KMS-11 (cell line): ENCODE measurements at regions not wholly inside any gene's neighbourhood (a gene's known extent, or its start where the extent isn't known, plus 50 kb on each side); places are given as distances from the start of the nearest gene placed in this dataset.

Source experiments
- H2AFZ ChIP-seq: fragments of 200-600 bp; sonication (generic); 2 replicates; pipeline ENCODE4 v1.6.1; 2016; ENCODE audit warnings: antibody characterized with exemption, mixed run types, low read depth
- H3K27ac ChIP-seq: fragments of 200-600 bp; sonication (generic); 2 replicates; pipeline ENCODE4 v1.6.1; 2016; ENCODE audit warnings: mild to moderate bottlenecking, mixed run types
- H3K27me3 ChIP-seq: fragments of 200-600 bp; sonication (generic); 2 replicates; pipeline ENCODE4 v1.6.1; 2017; ENCODE audit warnings: mild to moderate bottlenecking, low read depth, mixed run types, moderate library complexity; ENCODE audit not compliant: insufficient read depth
- H3K36me3 ChIP-seq: fragments of 200-600 bp; sonication (generic); 2 replicates; pipeline ENCODE4 v1.6.1; 2017; ENCODE audit warnings: mild to moderate bottlenecking, mixed run types; ENCODE audit not compliant: insufficient read depth
- H3K4me1 ChIP-seq: fragments of 200-600 bp; sonication (generic); 2 replicates; pipeline ENCODE4 v1.6.1; 2016; ENCODE audit warnings: mild to moderate bottlenecking, low read depth, mixed run types; ENCODE audit not compliant: poor library complexity, severe bottlenecking
- H3K4me2 ChIP-seq: fragments of 200-600 bp; sonication (generic); 2 replicates; pipeline ENCODE4 v1.7.0; 2016; ENCODE audit warnings: mild to moderate bottlenecking, mixed run types
- H3K4me3 ChIP-seq: fragments of 200-600 bp; sonication (generic); IDR thresholded peaks from 2 replicates; pipeline ENCODE4 v1.6.1; 2017; ENCODE audit warnings: low read depth, low read length, mixed read lengths; ENCODE audit not compliant: insufficient read depth
- H3K79me2 ChIP-seq: fragments of 200-600 bp; sonication (generic); 2 replicates; pipeline ENCODE4 v1.6.1; 2016; ENCODE audit warnings: low read depth, mixed run types; ENCODE audit not compliant: insufficient read depth
- H3K9ac ChIP-seq: fragments of 200-600 bp; sonication (generic); 2 replicates; pipeline ENCODE4 v1.6.1; 2016; ENCODE audit warnings: mild to moderate bottlenecking, mixed run types
- H4K20me1 ChIP-seq: fragments of 200-600 bp; sonication (generic); 2 replicates; pipeline ENCODE4 v1.6.1; 2016; ENCODE audit warnings: mild to moderate bottlenecking, mixed run types; ENCODE audit not compliant: insufficient read depth
- TF ChIP-seq, protein P1 (sequence below): fragments of 200-600 bp; sonication (generic); conservative IDR thresholded peaks from 2 replicates; pipeline ENCODE4 v1.6.1; 2017; ENCODE audit warnings: low read depth, mild to moderate bottlenecking, antibody characterized with exemption, low read length, moderate library complexity, mixed read lengths

DNA sequence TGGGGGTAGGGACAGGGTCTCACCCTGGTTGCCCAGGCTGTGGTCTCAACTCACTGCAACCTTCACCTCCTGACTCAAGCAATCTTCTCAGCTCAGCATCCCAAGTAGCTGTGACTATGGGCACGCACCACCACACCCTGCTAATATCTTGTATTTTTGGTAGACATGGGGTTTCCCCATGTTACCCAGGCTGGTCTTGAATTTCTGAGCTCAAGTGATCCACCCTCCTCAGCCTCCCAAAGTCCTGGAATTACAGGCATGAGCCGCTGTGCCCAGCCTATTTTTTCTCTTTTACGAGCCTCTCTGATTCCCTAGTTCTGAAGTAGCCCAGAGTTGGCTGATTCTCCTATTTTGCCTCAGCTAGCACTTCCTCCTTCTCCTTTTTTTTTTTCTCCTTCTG is 83.6 kb downstream of the ZNF280B start:
- Histone ChIP-seq H3K27me3 (no peaks in the 10 kb centered on the region), H3K27ac (no peak overlapping the region), H3K79me2 (no peaks in the 10 kb centered on the region), H3K4me1 (peaks cover 6% of the 10 kb centered on the region), H3K4me3 (no peak overlapping the region), H4K20me1 (no peaks in the 10 kb centered on the region), H2AFZ (no peak overlapping the region), H3K9ac (no peak overlapping the region), H3K36me3 (no peaks in the 10 kb centered on the region), H3K4me2 (no peak overlapping the region)
- TF ChIP-seq, protein P1, sequence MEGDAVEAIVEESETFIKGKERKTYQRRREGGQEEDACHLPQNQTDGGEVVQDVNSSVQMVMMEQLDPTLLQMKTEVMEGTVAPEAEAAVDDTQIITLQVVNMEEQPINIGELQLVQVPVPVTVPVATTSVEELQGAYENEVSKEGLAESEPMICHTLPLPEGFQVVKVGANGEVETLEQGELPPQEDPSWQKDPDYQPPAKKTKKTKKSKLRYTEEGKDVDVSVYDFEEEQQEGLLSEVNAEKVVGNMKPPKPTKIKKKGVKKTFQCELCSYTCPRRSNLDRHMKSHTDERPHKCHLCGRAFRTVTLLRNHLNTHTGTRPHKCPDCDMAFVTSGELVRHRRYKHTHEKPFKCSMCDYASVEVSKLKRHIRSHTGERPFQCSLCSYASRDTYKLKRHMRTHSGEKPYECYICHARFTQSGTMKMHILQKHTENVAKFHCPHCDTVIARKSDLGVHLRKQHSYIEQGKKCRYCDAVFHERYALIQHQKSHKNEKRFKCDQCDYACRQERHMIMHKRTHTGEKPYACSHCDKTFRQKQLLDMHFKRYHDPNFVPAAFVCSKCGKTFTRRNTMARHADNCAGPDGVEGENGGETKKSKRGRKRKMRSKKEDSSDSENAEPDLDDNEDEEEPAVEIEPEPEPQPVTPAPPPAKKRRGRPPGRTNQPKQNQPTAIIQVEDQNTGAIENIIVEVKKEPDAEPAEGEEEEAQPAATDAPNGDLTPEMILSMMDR = no peak

DNA sequence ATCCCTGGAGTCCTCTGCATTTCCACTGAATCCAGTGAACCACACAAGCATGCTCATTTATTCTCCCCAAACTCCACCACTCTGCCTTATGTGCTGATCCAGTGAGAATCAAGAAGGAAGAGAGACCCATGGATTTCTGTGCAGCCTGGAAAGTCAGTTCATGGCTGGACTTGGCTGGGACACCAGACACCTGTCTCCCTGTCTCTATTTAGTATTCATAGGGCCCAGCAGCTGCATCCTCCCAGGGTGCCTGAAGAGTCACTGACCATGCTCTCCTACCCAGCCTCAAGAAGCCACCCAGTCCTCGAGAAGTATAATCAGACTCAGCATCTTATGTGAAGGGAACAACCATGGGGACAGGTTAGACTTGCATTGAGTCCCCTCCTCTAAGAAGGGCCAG is 83.2 kb downstream of the ZNF280B start:
- Histone ChIP-seq H2AFZ (no peak overlapping the region), H3K36me3 (no peaks in the 10 kb centered on the region), H3K27ac (no peak overlapping the region), H3K27me3 (no peaks in the 10 kb centered on the region), H3K9ac (no peak overlapping the region), H3K4me2 (no peak overlapping the region), H3K4me1 (peaks cover 6% of the 10 kb centered on the region), H4K20me1 (no peaks in the 10 kb centered on the region), H3K79me2 (no peaks in the 10 kb centered on the region), H3K4me3 (no peak overlapping the region)
- TF ChIP-seq, protein P1 = no peak

DNA sequence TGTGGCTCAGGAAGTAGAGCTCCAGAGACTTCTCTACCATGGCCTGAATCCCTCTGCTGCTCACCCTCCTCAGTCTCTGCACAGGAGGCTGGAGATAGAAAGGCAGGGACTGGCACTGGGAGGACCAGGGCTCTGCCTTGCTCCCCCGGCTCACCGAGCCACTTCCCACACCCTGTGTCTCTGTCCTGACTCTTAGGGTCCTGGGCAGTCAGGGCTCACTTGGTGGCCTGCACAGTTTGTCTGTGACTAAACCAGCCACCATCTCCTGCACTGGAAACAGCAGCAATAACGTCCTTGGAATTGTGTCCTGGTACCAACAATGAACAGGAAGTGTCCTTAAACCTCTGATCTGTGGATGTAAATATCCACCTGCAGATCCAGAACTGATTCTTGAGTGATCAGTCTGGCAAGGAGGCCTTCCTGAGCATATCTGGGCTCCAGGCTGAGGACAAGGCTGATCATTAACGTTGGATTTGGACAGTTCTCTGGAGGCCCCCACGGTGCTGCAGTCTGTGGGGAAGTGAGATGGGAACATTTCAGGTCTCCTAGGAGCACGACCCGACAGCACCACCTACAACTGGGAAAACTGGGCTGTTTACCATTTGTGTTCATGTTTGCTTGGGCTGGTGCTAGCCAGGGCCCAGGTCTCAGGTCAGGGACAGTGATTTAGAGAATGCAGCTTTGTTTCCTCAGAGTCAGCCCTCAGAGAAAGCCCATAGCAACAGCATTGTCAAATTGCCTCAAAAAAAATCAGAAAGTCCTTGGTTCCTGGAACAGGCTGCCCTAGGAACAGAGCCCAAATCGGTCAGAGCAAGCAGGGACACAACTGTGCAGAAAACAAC is 82.5 kb downstream of the ZNF280B start:
- no peaks in the 10 kb centered on the region for H4K20me1 ChIP-seq
- TF ChIP-seq, protein P1 = no peak
- H3K27ac ChIP-seq = no peak overlapping the region
- no peaks in the 10 kb centered on the region for H3K79me2 ChIP-seq
- H3K36me3 ChIP-seq = no peaks in the 10 kb centered on the region
- H3K4me2 ChIP-seq = no peak overlapping the region
- H3K27me3 ChIP-seq = no peaks in the 10 kb centered on the region
- H3K9ac ChIP-seq = no peak overlapping the region
- peaks cover 6% of the 10 kb centered on the region for H3K4me1 ChIP-seq
- no peak overlapping the region for H3K4me3 ChIP-seq
- H2AFZ ChIP-seq = no peak overlapping the region

DNA sequence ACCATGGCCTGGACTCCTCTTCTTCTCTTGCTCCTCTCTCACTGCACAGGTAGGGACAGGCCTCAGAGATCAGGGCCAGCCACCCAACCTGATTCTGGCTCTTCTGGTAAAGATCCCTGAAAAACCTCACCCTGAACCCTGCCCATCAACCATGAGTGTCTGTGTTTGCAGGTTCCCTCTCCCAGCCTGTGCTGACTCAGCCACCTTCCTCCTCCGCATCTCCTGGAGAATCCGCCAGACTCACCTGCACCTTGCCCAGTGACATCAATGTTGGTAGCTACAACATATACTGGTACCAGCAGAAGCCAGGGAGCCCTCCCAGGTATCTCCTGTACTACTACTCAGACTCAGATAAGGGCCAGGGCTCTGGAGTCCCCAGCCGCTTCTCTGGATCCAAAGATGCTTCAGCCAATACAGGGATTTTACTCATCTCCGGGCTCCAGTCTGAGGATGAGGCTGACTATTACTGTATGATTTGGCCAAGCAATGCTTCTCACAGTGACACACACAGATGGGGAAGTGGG is 80.9 kb downstream of the ZNF280B start:
- no peak overlapping the region for H3K27ac ChIP-seq
- H2AFZ ChIP-seq = no peak overlapping the region
- TF ChIP-seq, protein P1 = no peak
- H3K27me3 ChIP-seq = no peaks in the 10 kb centered on the region
- H3K4me1 ChIP-seq = peaks cover 4% of the 10 kb centered on the region
- H3K36me3 ChIP-seq = no peaks in the 10 kb centered on the region
- no peak overlapping the region for H3K4me3 ChIP-seq
- no peak overlapping the region for H3K9ac ChIP-seq
- no peak overlapping the region for H3K4me2 ChIP-seq
- H4K20me1 ChIP-seq = no peaks in the 10 kb centered on the region
- H3K79me2 ChIP-seq = no peaks in the 10 kb centered on the region
